HepG2 (cell line): ENCODE measurements at regions not wholly inside any gene's neighbourhood (a gene's known extent, or its start where the extent isn't known, plus 50 kb on each side); places are given as distances from the start of the nearest gene placed in this dataset.

ENCODE experiments used
- ATAC-seq: fragments of 200-7000 bp; cut with Tn5 transposase; 3 replicates; pipeline ENCODE4 v1.9.1; 2020; ENCODE audit warnings: mild to moderate bottlenecking, moderate library complexity
- BruUV-seq: library from RNA; stranded (reverse); fragments of 400-500 nt; replicated peaks from 2 replicates; lab custom pipeline; 2021; lab: Mats Ljungman, UMichigan
- CTCF ChIA-PET: fragments of 300-600 bp; formaldehyde crosslinking; extraction: SDS; loops from one replicate; lab custom pipeline; 2021; ENCODE audit warnings: low total read pairs, inconsistent platforms, low intra/inter-chr PET ratio; lab: Yijun Ruan, JAX
- POLR2A ChIA-PET: fragments of 350-600 bp; sonication (Branson Sonifier 250); formaldehyde crosslinking; loops from one replicate; lab custom pipeline; 2020; ENCODE audit warnings: antibody characterized with exemption, inconsistent platforms; lab: Yijun Ruan, JAX
- DNase-seq: peaks from one replicate; pipeline ENCODE4 v3.0.0-alpha.2; 2015; ENCODE audit warnings: low spot score
- FAIRE-seq: peaks from 3 replicates; lab custom pipeline; 2011; peaks lifted over from hg19 to GRCh38; lab: Jason Lieb, UNC
- H2AFZ ChIP-seq: one replicate; pipeline ENCODE4 v1.6.1; 2011; ENCODE audit warnings: low read length, inconsistent platforms
- H3K27ac ChIP-seq: fragments of 300-600 bp; 3 replicates; pipeline ENCODE4 v1.8.0; 2011; ENCODE audit warnings: mixed run types, mild to moderate bottlenecking, mixed read lengths, low read length, inconsistent platforms; ENCODE audit not compliant: insufficient read depth; ENCODE audit errors: extremely low read length
- H3K27me3 ChIP-seq, 2 experiments: fragments of 200-600 bp in 1 of 2; 2 replicates in 1 of 2; 3 replicates in 1 of 2; pipeline versions ENCODE4 v1.6.0 to v1.8.0; 2011; ENCODE audit warnings: low read length in 2 of 2, mild to moderate bottlenecking in 2 of 2, moderate library complexity in 2 of 2, inconsistent platforms in 1 of 2; ENCODE audit not compliant: insufficient read depth in 2 of 2, control insufficient read depth in 1 of 2
- H3K36me3 ChIP-seq, 2 experiments: fragments of 200-600 bp in 1 of 2; replicated peaks in 1 of 2; 2 replicates in 1 of 2; 3 replicates in 1 of 2; pipeline versions ENCODE4 v1.5.1 to v1.8.0; 2011; ENCODE audit warnings: low read length in 2 of 2, inconsistent platforms in 1 of 2; ENCODE audit not compliant: insufficient read depth in 2 of 2, control insufficient read depth in 1 of 2
- H3K4me1 ChIP-seq: 2 replicates; pipeline ENCODE4 v1.5.1; 2012; ENCODE audit warnings: low read length, inconsistent platforms; ENCODE audit not compliant: insufficient read depth
- H3K4me2 ChIP-seq: 2 replicates; pipeline ENCODE4 v1.6.0; 2011; ENCODE audit warnings: low read depth, low read length, inconsistent platforms
- H3K4me3 ChIP-seq, 3 experiments: fragments of 200-600 bp in 1 of 3; sonication (generic), shearing (Covaris generic) in 1 of 3; replicated peaks in 1 of 3; 2 replicates each; pipeline ENCODE4 v1.5.1; 2011 to 2016; ENCODE audit warnings: low read length in 3 of 3, inconsistent platforms in 2 of 3, low read depth in 2 of 3, mild to moderate bottlenecking in 2 of 3, control low read depth in 1 of 3, mixed read lengths in 1 of 3; ENCODE audit not compliant: insufficient read depth in 1 of 3
- H3K79me2 ChIP-seq: one replicate; pipeline ENCODE4 v1.6.1; 2011; ENCODE audit warnings: low read length, inconsistent platforms; ENCODE audit not compliant: insufficient read depth
- H3K9ac ChIP-seq: 2 replicates; pipeline ENCODE4 v1.6.0; 2011; ENCODE audit warnings: mild to moderate bottlenecking, low read depth, low read length, inconsistent platforms; ENCODE audit not compliant: insufficient read depth
- H3K9me3 ChIP-seq: 2 replicates; pipeline ENCODE4 v1.5.1; 2012; ENCODE audit warnings: mild to moderate bottlenecking, low read length
- H4K20me1 ChIP-seq: 2 replicates; pipeline ENCODE4 v1.6.0; 2011; ENCODE audit warnings: inconsistent platforms, mild to moderate bottlenecking, low read length, moderate library complexity; ENCODE audit not compliant: insufficient read depth
- BORCS8-MEF2B ChIP-seq: sonication (generic); formaldehyde crosslinking; IDR thresholded peaks from 2 replicates; pipeline ENCODE4 v1.8.0; 2022; ENCODE audit warnings: mild to moderate bottlenecking, missing genetic modification reagents
- CREM ChIP-seq, 2 experiments: sonication (generic) in 1 of 2; formaldehyde crosslinking in 1 of 2; IDR thresholded peaks; 2 replicates each; pipeline versions ENCODE4 v1.4.0 to v1.6.1; 2016 to 2020; ENCODE audit warnings: antibody characterized with exemption in 1 of 2, mild to moderate bottlenecking in 1 of 2, missing genetic modification reagents in 1 of 2
- ERF ChIP-seq: IDR thresholded peaks from 2 replicates; pipeline ENCODE4 v1.6.1; 2018; ENCODE audit warnings: missing biosample characterization, missing genetic modification reagents
- FIP1L1 ChIP-seq: fragments of 200-400 bp; formaldehyde crosslinking; IDR thresholded peaks from 2 replicates; pipeline ENCODE4 v1.6.1; 2018; ENCODE audit warnings: low read depth, mild to moderate bottlenecking, low read length, moderate library complexity, borderline replicate concordance; ENCODE audit not compliant: insufficient read depth
- HNRNPL ChIP-seq: fragments of 200-400 bp; formaldehyde crosslinking; IDR thresholded peaks from 2 replicates; pipeline ENCODE4 v1.6.1; 2017; ENCODE audit warnings: mild to moderate bottlenecking, low read depth, low read length
- JARID2 ChIP-seq: sonication (generic); formaldehyde crosslinking; IDR thresholded peaks from 2 replicates; pipeline ENCODE4 v1.8.1; 2023; ENCODE audit warnings: missing genetic modification reagents, inconsistent platforms; ENCODE audit not compliant: insufficient replicate concordance
- MATR3 ChIP-seq: sonication (generic); formaldehyde crosslinking; IDR thresholded peaks from 2 replicates; pipeline ENCODE4 v1.4.0; 2020; ENCODE audit warnings: missing genetic modification reagents
- PCBP1 ChIP-seq: fragments of 200-400 bp; formaldehyde crosslinking; IDR thresholded peaks from 2 replicates; pipeline ENCODE4 v1.6.1; 2017; ENCODE audit warnings: mild to moderate bottlenecking, low read depth, low read length, borderline replicate concordance
- SP1 ChIP-seq, 2 experiments: fragments of 450-650 bp in 1 of 2; sonication (generic) in 1 of 2; formaldehyde crosslinking in 1 of 2; IDR thresholded peaks; 2 replicates each; pipeline versions ENCODE4 v1.4.0 to v1.6.1; 2016 to 2020; ENCODE audit warnings: missing genetic modification reagents in 1 of 2
- SP5 ChIP-seq: IDR thresholded peaks from 2 replicates; pipeline ENCODE4 v1.6.1; 2016; ENCODE audit warnings: low read depth, borderline replicate concordance
- SRSF4 ChIP-seq: fragments of 200-400 bp; formaldehyde crosslinking; IDR thresholded peaks from one replicate; pipeline ENCODE4 v1.6.1; 2018; ENCODE audit warnings: mild to moderate bottlenecking, low read depth, low read length, moderate library complexity; ENCODE audit not compliant: poor library complexity, severe bottlenecking
- TMF1 ChIP-seq: sonication (generic); formaldehyde crosslinking; IDR thresholded peaks from 2 replicates; pipeline ENCODE4 v1.8.1; 2022; ENCODE audit warnings: low read depth, missing genetic modification reagents
- ZNF382 ChIP-seq: sonication (generic); formaldehyde crosslinking; IDR thresholded peaks from 2 replicates; pipeline ENCODE4 v1.5.0; 2020; ENCODE audit warnings: missing genetic modification reagents, mild to moderate bottlenecking, borderline replicate concordance
- ZNF44 ChIP-seq: sonication (generic); formaldehyde crosslinking; IDR thresholded peaks from 2 replicates; pipeline ENCODE4 v1.5.1; 2020; ENCODE audit warnings: mild to moderate bottlenecking, missing genetic modification reagents
- ZNF547 ChIP-seq: sonication (generic); formaldehyde crosslinking; IDR thresholded peaks from 2 replicates; pipeline ENCODE4 v1.5.1; 2020; ENCODE audit warnings: mild to moderate bottlenecking, missing genetic modification reagents
- WGBS: methylation state at CpG from one replicate; pipeline ENCODE4 v1.1.6; 2017; ENCODE audit warnings: low lambda C conversion rate; 5-methylcytosine and 5-hydroxymethylcytosine counted together
- in situ Hi-C: cut with HindIII; loops from 2 replicates; pipeline ENCODE4 v1.10.0; 2017; ENCODE audit warnings: low pct_unique_long_range_greater_than_20kb; ENCODE audit not compliant: extremely low pct_ligation_motif_present
- intact Hi-C: fragments of 100-400 bp; cut with micrococcal nuclease; formaldehyde crosslinking; loops from one replicate; pipeline ENCODE4 v1.10.0; 2022; ENCODE audit not compliant: unreplicated experiment
- TF ChIP-seq, protein P1 (sequence below): sonication (generic); formaldehyde crosslinking; IDR thresholded peaks from 2 replicates; pipeline ENCODE4 v1.4.0; 2020; ENCODE audit warnings: missing genetic modification reagents, borderline replicate concordance
- TF ChIP-seq, protein P2 (sequence below): sonication (generic); formaldehyde crosslinking; IDR thresholded peaks from 2 replicates; pipeline ENCODE4 v1.4.0; 2020; ENCODE audit warnings: mild to moderate bottlenecking, missing genetic modification reagents

DNA sequence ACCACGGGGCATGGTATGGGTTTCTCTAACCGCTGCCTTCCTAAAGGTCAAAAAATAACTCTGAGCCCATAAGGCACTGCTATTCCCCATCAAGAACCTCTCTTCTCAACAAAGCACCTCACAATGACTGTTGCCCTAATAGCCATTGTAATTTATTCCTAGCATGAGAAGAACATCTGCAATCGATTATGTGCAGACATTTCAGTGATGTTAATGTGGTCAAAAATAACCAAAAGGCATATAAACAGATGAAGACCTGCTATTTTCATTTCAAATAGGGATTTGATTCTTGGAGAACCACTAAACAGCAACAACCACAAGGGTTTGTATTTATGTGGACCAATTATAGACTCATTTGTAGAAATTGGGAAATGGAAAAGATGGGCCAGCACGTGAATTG, 356.6 kb downstream of the FBXO15 start (continued):
- TF ChIP-seq, protein P1, sequence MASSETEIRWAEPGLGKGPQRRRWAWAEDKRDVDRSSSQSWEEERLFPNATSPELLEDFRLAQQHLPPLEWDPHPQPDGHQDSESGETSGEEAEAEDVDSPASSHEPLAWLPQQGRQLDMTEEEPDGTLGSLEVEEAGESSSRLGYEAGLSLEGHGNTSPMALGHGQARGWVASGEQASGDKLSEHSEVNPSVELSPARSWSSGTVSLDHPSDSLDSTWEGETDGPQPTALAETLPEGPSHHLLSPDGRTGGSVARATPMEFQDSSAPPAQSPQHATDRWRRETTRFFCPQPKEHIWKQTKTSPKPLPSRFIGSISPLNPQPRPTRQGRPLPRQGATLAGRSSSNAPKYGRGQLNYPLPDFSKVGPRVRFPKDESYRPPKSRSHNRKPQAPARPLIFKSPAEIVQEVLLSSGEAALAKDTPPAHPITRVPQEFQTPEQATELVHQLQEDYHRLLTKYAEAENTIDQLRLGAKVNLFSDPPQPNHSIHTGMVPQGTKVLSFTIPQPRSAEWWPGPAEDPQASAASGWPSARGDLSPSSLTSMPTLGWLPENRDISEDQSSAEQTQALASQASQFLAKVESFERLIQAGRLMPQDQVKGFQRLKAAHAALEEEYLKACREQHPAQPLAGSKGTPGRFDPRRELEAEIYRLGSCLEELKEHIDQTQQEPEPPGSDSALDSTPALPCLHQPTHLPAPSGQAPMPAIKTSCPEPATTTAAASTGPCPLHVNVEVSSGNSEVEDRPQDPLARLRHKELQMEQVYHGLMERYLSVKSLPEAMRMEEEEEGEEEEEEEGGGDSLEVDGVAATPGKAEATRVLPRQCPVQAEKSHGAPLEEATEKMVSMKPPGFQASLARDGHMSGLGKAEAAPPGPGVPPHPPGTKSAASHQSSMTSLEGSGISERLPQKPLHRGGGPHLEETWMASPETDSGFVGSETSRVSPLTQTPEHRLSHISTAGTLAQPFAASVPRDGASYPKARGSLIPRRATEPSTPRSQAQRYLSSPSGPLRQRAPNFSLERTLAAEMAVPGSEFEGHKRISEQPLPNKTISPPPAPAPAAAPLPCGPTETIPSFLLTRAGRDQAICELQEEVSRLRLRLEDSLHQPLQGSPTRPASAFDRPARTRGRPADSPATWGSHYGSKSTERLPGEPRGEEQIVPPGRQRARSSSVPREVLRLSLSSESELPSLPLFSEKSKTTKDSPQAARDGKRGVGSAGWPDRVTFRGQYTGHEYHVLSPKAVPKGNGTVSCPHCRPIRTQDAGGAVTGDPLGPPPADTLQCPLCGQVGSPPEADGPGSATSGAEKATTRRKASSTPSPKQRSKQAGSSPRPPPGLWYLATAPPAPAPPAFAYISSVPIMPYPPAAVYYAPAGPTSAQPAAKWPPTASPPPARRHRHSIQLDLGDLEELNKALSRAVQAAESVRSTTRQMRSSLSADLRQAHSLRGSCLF (CRISPR knock-in tag), result no peak
- TF ChIP-seq CREM (IDR thresholded peaks at IDR 0.05) (no peak), CREM (CRISPR knock-in tag; IDR thresholded peaks at IDR 0.05) (no peak), SRSF4 (no peak), BORCS8-MEF2B (CRISPR knock-in tag) (no peak), MATR3 (CRISPR knock-in tag) (no peak), PCBP1 (no peak), TMF1 (CRISPR knock-in tag) (no peak), JARID2 (CRISPR knock-in tag) (no peak)

DNA sequence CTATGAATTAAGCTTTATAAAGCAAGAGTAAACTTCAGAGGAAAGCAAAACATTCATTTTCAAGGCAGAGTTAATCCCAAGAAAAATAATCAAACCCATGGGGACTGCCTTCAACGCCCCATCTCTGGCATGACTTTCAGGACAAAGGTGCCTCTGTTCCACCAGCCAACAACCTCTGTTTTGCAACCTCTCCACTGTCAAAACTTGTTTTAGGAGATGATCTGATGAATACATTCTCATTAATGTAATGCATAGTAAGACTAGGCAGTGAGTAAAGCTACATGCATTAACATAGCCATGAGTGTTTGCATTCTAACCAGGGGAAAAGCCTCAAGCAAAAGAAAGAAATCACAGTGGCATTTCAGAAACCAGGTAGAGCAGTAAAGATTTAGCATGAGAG, 357.0 kb downstream of the FBXO15 start:
- Histone ChIP-seq H3K36me3 (no peaks in the 10 kb centered on the region), H3K27ac (no peak overlapping the region), H3K4me1 (no peaks in the 10 kb centered on the region), H2AFZ (no peak overlapping the region), H3K4me3 (no peak overlapping the region), H3K9me3 (no peaks in the 10 kb centered on the region), H3K4me2 (no peak overlapping the region), H3K27me3 (peaks cover 0 to 9% of the 10 kb centered on the region in 2 experiments; a peak in 2 of 5 replicates), H3K9ac (no peak overlapping the region), H3K79me2 (no peaks in the 10 kb centered on the region), H4K20me1 (no peaks in the 10 kb centered on the region)
- ChIA-PET POLR2A (no interaction called here), CTCF (no interaction called here)
- FAIRE-seq (no peak), DNase-seq (no peak), ATAC-seq (no peak)
- intact Hi-C loops (loop anchor here (10.0 kb wide), 1 partner anchor 1546 kb away; no protein-coding TSS in a partner anchor), in situ Hi-C loops (no loop called here)
- 0% methylated on average over 1 of the region's 1 CpG for WGBS
- no TSS peak for BruUV-seq
- no peak for TF ChIP-seq SP5 (CRISPR knock-in tag)
- TF ChIP-seq ERF (CRISPR knock-in tag), result no peak
- TF ChIP-seq HNRNPL, result no peak
- TF ChIP-seq ZNF44, result no peak
- no peak for TF ChIP-seq ZNF547 (CRISPR knock-in tag)
- TF ChIP-seq, protein P2, sequence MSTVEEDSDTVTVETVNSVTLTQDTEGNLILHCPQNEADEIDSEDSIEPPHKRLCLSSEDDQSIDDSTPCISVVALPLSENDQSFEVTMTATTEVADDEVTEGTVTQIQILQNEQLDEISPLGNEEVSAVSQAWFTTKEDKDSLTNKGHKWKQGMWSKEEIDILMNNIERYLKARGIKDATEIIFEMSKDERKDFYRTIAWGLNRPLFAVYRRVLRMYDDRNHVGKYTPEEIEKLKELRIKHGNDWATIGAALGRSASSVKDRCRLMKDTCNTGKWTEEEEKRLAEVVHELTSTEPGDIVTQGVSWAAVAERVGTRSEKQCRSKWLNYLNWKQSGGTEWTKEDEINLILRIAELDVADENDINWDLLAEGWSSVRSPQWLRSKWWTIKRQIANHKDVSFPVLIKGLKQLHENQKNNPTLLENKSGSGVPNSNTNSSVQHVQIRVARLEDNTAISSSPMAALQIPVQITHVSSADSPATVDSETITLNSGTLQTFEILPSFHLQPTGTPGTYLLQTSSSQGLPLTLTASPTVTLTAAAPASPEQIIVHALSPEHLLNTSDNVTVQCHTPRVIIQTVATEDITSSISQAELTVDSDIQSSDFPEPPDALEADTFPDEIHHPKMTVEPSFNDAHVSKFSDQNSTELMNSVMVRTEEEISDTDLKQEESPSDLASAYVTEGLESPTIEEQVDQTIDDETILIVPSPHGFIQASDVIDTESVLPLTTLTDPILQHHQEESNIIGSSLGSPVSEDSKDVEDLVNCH (CRISPR knock-in tag), result no peak
- no peak for TF ChIP-seq ZNF382 (CRISPR knock-in tag)
- no peak for TF ChIP-seq FIP1L1
- no peak for TF ChIP-seq SP1 (IDR thresholded peaks at IDR 0.05)
- TF ChIP-seq SP1 (CRISPR knock-in tag; IDR thresholded peaks at IDR 0.05), result no peak
